Esophagus squamous epithelium (tissue), 4 donors: ENCODE measurements at regions not wholly inside any gene's neighbourhood (a gene's known extent, or its start where the extent isn't known, plus 50 kb on each side); places are given as distances from the start of the nearest gene placed in this dataset.

Experiments used
- CTCF ChIP-seq, 6 experiments: fragments of 450-650 bp in 4 of 6; fragments of 200-600 bp in 2 of 6; sonication (generic) in 2 of 6; IDR thresholded peaks; one replicate each; pipeline ENCODE4 v1.5.1; 2016 to 2019; ENCODE audit warnings: antibody characterized with exemption in 6 of 6, mild to moderate bottlenecking in 4 of 6, moderate library complexity in 4 of 6
- POLR2A ChIP-seq, 4 donors: fragments of 450-650 bp; IDR thresholded peaks; one replicate each; pipeline ENCODE4 v1.6.1; 2017; ENCODE audit warnings: antibody characterized with exemption in 4 of 4, mild to moderate bottlenecking in 4 of 4, moderate library complexity in 3 of 4

GRCh38 chr5:12611132-12611531 lies 706.9 kb upstream of the CTNND2 start:
- TF ChIP-seq CTCF (IDR thresholded peaks at IDR 0.05) (no peak), POLR2A (IDR thresholded peaks at IDR 0.05) (no peak)
